GM12864 (cell line): ENCODE measurements at regions not wholly inside any gene's neighbourhood (a gene's known extent, or its start where the extent isn't known, plus 50 kb on each side); places are given as distances from the start of the nearest gene placed in this dataset.

ENCODE experiments used
- DNase-seq: peaks from one replicate; pipeline ENCODE4 v3.0.0-alpha.2; 2011; ENCODE audit warnings: low read depth
- H3K4me3 ChIP-seq: 2 replicates; pipeline ENCODE4 v1.5.1; 2011; ENCODE audit warnings: mild to moderate bottlenecking, low read depth, low read length, control low read depth
- TF ChIP-seq, protein P1 (sequence below): IDR thresholded peaks from 2 replicates; pipeline ENCODE4 v1.5.1; 2011; ENCODE audit warnings: low read depth, mild to moderate bottlenecking, moderate library complexity, low read length, control low read depth, inconsistent platforms; ENCODE audit errors: missing control alignments

- no peak for DNase-seq
- TF ChIP-seq, protein P1, sequence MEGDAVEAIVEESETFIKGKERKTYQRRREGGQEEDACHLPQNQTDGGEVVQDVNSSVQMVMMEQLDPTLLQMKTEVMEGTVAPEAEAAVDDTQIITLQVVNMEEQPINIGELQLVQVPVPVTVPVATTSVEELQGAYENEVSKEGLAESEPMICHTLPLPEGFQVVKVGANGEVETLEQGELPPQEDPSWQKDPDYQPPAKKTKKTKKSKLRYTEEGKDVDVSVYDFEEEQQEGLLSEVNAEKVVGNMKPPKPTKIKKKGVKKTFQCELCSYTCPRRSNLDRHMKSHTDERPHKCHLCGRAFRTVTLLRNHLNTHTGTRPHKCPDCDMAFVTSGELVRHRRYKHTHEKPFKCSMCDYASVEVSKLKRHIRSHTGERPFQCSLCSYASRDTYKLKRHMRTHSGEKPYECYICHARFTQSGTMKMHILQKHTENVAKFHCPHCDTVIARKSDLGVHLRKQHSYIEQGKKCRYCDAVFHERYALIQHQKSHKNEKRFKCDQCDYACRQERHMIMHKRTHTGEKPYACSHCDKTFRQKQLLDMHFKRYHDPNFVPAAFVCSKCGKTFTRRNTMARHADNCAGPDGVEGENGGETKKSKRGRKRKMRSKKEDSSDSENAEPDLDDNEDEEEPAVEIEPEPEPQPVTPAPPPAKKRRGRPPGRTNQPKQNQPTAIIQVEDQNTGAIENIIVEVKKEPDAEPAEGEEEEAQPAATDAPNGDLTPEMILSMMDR: no peak
- no peak overlapping the region for H3K4me3 ChIP-seq
These were observed 249.7 kb downstream of the C1orf94 start for GRCh38 chr1:34426325-34426896.

DNA sequence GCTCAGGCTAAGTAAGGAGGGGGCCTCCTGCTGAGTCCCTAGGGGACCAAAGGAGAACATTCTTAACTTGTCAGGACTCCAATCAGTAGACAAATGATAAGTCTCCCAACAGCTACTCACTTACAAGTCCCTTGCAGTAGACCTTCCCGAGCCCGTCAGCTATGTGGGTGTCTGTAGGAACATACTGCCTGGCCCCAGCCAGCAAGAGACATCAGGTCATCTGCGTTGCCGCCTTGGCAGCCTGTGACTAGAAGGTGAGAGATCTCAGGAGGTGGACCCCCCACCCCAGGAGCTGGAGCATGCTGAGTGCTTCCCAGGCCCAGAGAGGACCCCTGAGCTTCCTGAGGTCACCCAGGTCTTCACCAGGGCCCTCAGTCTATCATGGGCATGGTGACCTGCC lies 250.5 kb downstream of the C1orf94 start:
- TF ChIP-seq, protein P1: no peak
- DNase-seq: no peak
- H3K4me3 ChIP-seq: no peak overlapping the region

DNA sequence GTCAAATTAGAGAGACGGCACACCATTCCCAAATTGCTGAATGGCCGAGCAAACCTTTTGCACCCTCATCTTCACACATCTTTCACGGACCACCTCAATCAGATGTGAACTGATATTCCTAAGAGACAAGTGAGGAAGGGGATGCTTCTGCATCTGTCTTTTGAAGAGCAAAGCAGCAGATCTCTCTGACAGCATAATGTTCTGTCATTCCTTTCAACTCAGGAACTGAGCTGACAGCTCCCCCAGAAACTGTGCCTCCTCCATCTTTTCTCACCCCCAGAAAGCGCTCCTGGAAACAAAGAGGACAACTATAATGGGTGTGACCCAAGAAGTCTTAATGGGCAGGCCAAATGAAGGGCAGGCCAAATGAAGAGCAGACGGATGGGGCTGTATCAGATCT lies 256.4 kb downstream of the C1orf94 start:
- TF ChIP-seq, protein P1: no peak
- DNase-seq: no peak
- no peak overlapping the region for H3K4me3 ChIP-seq

DNA sequence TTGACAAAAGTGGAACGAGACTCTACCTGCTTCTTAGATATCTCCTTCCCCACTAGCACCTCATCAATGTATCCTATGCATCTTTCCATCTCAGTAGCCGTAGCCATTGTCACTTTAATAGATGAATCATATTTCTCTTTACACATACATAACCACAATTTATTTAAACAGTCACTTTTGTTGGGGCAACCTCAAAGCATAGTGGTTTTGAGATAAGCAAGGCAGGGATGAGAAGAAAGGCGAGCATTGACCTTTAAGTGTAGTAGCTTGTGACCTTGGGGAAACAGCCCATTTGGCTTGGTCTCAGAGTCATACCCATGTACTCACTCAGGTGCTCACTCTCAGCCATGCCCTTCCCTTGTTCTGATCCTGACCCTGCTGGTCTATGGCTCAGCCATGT lies 260.1 kb downstream of the C1orf94 start:
- TF ChIP-seq, protein P1: no peak
- no peak for DNase-seq

GRCh38 chr1:34441259-34442069 lies 264.8 kb downstream of the C1orf94 start:
- TF ChIP-seq, protein P1: no peak
- DNase-seq: no peak
- no peak overlapping the region for H3K4me3 ChIP-seq

More for the DNA sequence above, 260.1 kb downstream of the C1orf94 start:
- no peak overlapping the region for H3K4me3 ChIP-seq

DNA sequence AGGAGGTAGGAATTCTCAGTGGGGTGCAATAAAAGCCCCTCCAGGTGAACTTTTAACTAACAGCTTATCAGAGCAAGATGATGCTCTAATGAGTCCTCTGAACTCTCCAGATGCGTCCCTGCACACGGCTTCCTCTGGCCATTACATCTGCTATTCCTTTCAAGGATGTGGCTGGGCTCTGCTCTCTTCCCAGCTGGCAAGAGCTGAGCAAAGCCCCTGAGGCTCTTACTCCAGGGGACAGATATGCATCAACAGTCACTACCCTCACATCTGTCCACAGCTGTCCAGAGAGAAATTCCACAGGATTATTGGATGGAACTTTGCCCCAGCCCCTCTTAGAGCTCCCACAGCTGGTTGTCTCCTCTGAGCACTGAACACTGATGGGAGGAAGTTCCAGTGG lies 267.8 kb downstream of the C1orf94 start:
- TF ChIP-seq, protein P1: no peak

More for the DNA sequence above, 267.8 kb downstream of the C1orf94 start:
- no peak overlapping the region for H3K4me3 ChIP-seq
- no peak for DNase-seq
